ENCODE measurements at regions not wholly inside any gene's neighbourhood (a gene's known extent, or its start where the extent isn't known, plus 50 kb on each side); places are given as distances from the start of the nearest gene placed in this dataset.

GRCh38 chr20:52787962-52788361 is 184.2 kb upstream of the TSHZ2 start:
- Mint-ChIP-seq H3K27ac (no peak overlapping the region), H3K36me3 (no peaks in the 10 kb centered on the region), H3K4me3 (no peak overlapping the region), H3K4me1 (peaks cover 6% of the 10 kb centered on the region; the same call in 1 of the 2 replicates), H3K9me3 (no peaks in the 10 kb centered on the region), H3K27me3 (ENCODE audit: low read depth) (no peaks in the 10 kb centered on the region)
- DNase-seq (ENCODE audit: low spot score) (no peak), ATAC-seq (no peak)
- CTCF ChIA-PET = no interaction called here
- TF ChIP-seq ELF4 (CRISPR knock-in tag; IDR thresholded peaks at IDR 0.05; ENCODE audit: low read depth) = no peak
- TF ChIP-seq MYBL2 (CRISPR knock-in tag; IDR thresholded peaks at IDR 0.05) = no peak
- TF ChIP-seq ATF2 (CRISPR knock-in tag; IDR thresholded peaks at IDR 0.05; ENCODE audit: borderline replicate concordance, low read depth) = no peak
- TF ChIP-seq SMAD4 (CRISPR knock-in tag; IDR thresholded peaks at IDR 0.05) = no peak
- no peak for TF ChIP-seq NFATC4 (CRISPR knock-in tag; IDR thresholded peaks at IDR 0.05)
- no peak for TF ChIP-seq AR (CRISPR knock-in tag; IDR thresholded peaks at IDR 0.05)
- no peak for TF ChIP-seq JUN (CRISPR knock-in tag; IDR thresholded peaks at IDR 0.05)
- no peak for TF ChIP-seq RORB (CRISPR knock-in tag; IDR thresholded peaks at IDR 0.05)
- no peak for TF ChIP-seq ZNF232 (CRISPR knock-in tag; IDR thresholded peaks at IDR 0.05)
- no peak for TF ChIP-seq JAZF1 (CRISPR knock-in tag; IDR thresholded peaks at IDR 0.05)
- TF ChIP-seq PRDM15 (CRISPR knock-in tag; IDR thresholded peaks at IDR 0.05) = no peak
- TF ChIP-seq ZNF138 (CRISPR knock-in tag; conservative IDR thresholded peaks at IDR 0.05) = no peak
- TF ChIP-seq ZNF512 (CRISPR knock-in tag; IDR thresholded peaks at IDR 0.05; ENCODE audit: borderline replicate concordance) = no peak
- POLR2A ChIA-PET = no interaction called here

- Mint-ChIP-seq H3K27me3 (ENCODE audit: low read depth) (no peaks in the 10 kb centered on the region), H3K4me1 (peaks cover 11% of the 10 kb centered on the region; the same call in 1 of the 2 replicates), H3K9me3 (no peaks in the 10 kb centered on the region), H3K27ac (no peak overlapping the region), H3K4me3 (no peak overlapping the region), H3K36me3 (no peaks in the 10 kb centered on the region)
- CTCF ChIA-PET = no interaction called here
- ATAC-seq (no peak), DNase-seq (ENCODE audit: low spot score) (no peak)
- POLR2A ChIA-PET = no interaction called here
- TF ChIP-seq ZNF423 (CRISPR knock-in tag; IDR thresholded peaks at IDR 0.05) = no peak
- TF ChIP-seq ZNF512 (CRISPR knock-in tag; IDR thresholded peaks at IDR 0.05; ENCODE audit: borderline replicate concordance) = no peak
- TF ChIP-seq FOXJ3 (CRISPR knock-in tag; IDR thresholded peaks at IDR 0.05; ENCODE audit: borderline replicate concordance) = no peak
- no peak for TF ChIP-seq ZNF317 (CRISPR knock-in tag; IDR thresholded peaks at IDR 0.05; ENCODE audit: borderline replicate concordance, low read depth)
- no peak for TF ChIP-seq STAT6 (CRISPR knock-in tag; conservative IDR thresholded peaks at IDR 0.05; ENCODE audit: low read depth)
- TF ChIP-seq ZNF281 (CRISPR knock-in tag; IDR thresholded peaks at IDR 0.05) = no peak
- no peak for TF ChIP-seq SOX15 (CRISPR knock-in tag; IDR thresholded peaks at IDR 0.05)
These were observed 184.9 kb upstream of the TSHZ2 start for GRCh38 chr20:52787216-52787615.

All from WTC11 (cell line).